Stimulated activated CD4-positive, alpha-beta T cell treated with anti-CD3 and anti-CD28 coated beads, Interleukin-4, amount 100 ng/mL, for 24 hours (primary cell): ENCODE measurements at regions not wholly inside any gene's neighbourhood (a gene's known extent, or its start where the extent isn't known, plus 50 kb on each side); places are given as distances from the start of the nearest gene placed in this dataset.
A peak's percentile ranks its signal among the peaks of the same experiment; 100 is the strongest.

Source experiments
- DNase-seq: peaks from one replicate; pipeline ENCODE4 v3.0.0-alpha.2; 2020

DNA sequence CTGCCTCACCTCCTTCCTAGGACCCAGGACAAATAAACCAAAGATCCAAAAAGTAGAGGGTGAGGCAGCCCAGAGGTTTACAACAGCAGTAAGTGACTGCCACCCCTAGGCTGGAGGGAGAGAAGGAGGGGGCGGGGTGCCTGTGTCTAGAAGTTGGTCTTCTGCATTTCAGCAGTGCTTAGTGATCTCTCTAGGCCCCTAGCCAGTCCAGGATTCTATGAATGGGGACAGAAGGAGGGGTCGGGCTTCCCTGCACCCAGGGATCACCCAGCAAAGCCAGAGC is 62.8 kb upstream of the KDM7A start:
- no peak for DNase-seq

DNA sequence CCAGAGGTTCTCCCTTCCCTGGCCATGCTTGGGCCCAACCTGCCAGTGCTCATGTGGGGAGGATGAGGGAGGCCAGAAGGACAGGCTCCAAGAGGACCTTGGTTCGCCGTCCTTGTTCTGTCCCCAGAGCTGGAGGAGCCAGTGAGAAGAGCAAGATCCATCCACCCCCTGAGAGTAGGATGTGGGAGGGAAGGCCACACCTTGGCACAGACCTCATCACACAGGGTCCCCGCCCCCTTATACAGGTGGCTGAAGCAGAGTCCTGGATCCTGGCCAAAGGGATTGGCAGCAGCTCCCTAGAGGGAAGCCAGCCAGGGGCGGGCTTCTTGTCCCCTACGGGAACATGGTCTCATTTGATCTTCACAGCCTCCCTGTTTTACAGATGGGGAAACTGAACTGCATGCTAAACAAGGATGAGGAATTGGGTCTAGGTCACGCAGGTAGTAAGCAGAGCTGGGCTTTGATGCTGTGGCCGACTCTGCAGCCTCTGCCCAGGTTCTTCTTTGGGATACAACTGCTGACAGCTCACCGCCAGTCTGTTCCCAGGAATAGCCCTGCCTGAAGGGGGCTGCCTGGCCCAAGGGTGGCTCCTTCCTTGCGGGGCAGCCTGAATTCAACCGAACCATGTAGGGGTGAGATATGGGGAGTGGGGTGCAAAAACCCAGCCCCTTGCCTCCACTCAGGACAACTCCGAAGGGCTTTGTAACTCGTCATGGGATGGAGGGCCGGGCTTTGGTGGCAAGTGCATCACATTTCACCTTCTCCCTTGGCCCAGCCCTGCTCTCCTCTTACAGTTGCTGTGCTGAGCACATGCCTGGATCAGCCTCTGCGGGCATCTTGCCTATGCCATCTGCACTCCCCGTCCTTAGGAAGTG is 62.2 kb upstream of the KDM7A start:
- DNase-seq = no peak

DNA sequence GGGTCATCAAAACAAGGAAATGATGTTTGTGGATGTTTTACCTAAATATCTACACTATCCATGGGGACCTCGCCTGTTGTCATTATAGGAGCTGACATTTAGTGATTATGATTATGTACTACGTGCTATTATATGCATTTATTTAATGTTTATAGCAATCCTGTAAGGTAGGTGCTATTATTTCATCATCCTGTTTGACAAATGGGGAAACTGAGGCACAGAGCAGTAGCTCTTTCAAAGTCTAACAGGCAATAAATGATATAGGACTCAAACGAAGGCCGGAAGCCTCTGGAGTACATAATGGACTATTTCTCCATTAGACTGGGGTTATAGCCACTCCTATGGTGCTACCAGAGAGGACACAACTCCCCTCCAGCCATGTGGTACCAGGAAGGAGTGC is 60.6 kb upstream of the KDM7A start:
- no peak for DNase-seq

- no peak for DNase-seq
These were observed 59.8 kb upstream of the KDM7A start for GRCh38 chr7:140236626-140237025.

DNA sequence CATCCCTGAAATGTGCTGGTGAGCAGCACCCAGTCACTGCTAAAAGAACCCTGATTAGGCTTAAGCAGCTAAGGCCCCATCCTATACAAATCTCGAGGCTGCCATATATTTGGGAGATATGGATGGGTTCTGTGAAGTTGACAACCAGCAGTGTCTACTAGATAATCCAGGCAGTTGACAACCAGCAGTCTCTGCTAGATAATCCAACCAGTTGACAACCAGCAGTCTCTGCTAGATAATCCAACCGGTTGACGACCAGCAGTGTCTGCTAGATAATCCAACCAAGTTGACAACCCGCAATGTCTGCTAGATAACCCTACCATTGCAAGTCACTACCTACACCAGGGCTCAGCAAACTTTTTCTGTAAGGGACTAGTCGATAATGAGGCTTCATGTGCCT is 58.3 kb upstream of the KDM7A start:
- no peak for DNase-seq

- DNase-seq = no peak
These were observed 56.5 kb upstream of the KDM7A start for GRCh38 chr7:140232957-140233917.

- DNase-seq = peak; percentile 28
These were observed 55.1 kb upstream of the KDM7A start for GRCh38 chr7:140231771-140232491.

- peak; percentile 68 for DNase-seq
These were observed 54.3 kb upstream of the KDM7A start for GRCh38 chr7:140230861-140231770.

GRCh38 chr7:140230516-140230860 is 53.7 kb upstream of the KDM7A start:
- DNase-seq = peak; percentile 77

DNA sequence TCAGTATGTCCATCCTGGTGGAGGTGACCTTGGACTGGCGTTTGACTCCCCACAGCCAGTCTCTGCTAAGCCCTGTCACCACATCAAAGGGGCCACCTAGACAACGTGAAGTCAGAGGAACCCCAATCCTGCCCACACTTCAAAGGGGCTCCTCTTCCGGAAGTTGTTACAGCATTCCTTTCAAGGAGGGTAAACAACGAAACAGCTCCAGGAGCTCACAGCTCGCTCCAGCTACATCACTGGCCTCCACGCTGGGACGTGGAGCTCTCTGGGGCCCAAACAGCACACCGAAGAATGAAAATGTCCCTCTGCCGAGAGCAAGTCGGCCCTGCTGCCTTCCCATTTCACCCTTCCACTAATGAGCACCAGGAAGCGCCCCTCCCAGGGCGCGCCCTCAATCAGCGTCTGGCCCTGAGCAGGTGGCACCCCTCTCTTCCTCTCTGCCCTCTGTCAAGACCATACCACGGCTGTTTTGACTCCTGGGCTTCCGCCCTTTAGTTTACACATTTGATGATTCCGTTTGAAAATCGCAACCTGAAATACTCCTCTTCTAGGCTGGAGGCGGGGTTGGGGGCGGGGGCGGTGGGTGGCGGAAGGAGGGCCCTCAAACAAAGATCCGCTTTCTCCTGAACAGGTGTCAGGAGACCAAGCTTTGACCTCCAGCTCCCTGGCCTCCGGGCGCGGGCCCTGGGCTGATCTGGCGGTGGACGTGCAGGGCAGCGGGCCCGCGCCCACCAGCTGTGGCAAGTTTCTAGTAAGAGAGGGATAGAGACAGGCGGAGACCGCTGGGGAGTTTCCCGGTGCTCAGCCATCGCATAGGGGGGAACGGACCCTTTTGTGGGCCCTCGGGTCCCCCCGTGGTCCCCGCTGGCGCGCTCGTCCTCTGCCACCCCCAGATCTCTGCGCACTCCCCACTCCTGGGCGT is 53.1 kb upstream of the KDM7A start:
- DNase-seq = peak; percentile 59

DNA sequence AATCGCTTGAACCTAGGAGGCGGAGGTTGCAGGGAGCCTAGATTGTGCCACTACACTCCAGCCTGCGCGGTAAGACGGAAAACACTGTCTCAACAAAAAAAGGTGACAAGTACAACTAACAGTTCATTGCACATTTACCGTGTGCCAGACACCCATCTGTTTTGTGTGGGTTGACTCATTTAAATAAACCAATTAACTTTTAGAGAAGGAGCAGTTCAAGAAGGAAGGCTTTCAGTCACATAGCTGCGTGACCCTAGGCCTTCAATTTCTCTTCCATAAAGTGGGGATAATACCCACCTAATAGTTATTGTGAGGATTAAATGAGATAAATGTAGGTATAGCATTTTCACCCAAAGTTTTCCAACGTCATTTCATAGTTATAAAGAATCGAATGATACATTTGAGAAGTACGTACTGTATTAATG is 52.3 kb upstream of the KDM7A start:
- DNase-seq = no peak
